GM21723 (cell line): ENCODE measurements at regions not wholly inside any gene's neighbourhood (a gene's known extent, or its start where the extent isn't known, plus 50 kb on each side); places are given as distances from the start of the nearest gene placed in this dataset.
"Not testable (repeated sequence)": the region's sequence is repeated elsewhere in the genome, so short reads cannot be mapped to it uniquely, and the experiment has no call there.

Experiments used
- ATAC-seq: cut with Tn5 transposase; IDR thresholded peaks from one replicate; pipeline ENCODE4 v1.9.1; 2021; ENCODE audit warnings: mild to moderate bottlenecking, moderate library complexity; ENCODE audit not compliant: unreplicated experiment

DNA sequence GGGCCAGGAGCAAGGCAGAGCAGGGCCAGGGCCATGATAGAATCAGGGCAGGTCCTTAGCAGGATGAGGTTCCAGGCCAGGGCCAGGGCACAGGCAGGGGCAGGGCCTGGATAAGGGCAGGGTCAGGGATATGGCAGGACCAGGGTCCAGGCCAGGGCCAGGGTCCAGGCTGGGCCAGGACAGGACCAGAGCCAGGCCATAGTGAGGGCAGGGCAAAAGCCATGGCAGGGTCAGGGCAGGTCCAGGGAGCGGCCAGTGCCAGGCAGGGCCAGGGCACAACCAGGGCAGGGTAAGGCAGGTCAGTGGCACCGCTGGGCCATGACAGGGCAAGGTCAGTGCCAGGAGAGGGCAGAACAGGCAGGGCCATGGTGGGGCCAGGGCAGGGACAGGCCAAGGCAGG is 152.2 kb downstream of the LIPI start:
- ATAC-seq: no peak

DNA sequence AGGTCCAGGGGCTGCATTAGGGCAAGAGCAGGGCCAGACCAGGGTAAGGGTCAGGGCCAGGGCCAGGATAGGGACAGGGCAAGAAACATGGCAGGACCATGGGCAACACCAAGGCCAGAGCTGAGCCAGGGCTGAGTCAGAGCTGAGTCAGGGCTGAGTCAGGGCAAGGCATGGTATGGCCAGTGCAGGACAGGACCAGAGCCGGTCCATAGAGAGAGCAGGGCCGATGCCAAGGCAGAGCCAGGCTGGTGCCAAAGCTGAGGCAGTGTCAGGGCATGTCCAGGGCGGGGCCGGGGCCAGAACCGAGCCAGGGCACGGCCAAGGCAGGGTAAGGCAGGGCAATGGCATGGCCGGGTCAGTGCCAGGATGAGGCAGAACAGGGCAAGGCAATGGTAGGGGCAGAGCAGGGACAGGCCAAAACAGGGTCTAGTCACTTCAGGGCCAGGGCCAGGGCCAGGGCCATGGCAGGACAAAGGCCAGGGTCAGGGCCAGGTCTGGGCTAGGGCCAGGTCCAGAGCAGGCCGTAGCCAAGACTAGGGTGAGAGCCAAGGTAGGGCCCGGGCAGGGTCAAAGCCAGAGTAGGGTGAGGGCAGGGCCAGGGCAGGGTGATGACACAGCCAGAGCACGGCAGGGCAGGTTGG is 152.8 kb downstream of the LIPI start:
- not testable (repeated sequence) for ATAC-seq

DNA sequence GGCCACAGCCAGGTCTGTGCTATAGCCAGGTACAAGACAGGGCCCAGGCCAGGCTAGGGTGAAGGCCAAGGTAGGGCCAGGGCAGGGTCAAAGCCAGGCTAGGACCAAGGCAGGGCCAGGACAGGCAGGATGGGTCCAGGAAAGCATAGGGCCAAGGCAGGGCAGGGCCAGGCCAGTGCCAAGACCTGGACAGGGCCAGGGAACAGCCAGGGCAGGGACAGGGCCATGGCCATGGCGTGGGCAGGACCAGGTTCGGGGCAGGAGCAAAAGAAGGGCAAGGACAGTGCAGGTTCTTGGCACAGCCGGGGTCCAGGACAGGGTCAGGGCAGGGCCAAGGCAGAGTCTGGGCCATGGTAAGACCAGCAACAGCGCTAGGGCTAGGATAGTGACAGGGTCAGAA is 153.4 kb downstream of the LIPI start:
- no peak for ATAC-seq

DNA sequence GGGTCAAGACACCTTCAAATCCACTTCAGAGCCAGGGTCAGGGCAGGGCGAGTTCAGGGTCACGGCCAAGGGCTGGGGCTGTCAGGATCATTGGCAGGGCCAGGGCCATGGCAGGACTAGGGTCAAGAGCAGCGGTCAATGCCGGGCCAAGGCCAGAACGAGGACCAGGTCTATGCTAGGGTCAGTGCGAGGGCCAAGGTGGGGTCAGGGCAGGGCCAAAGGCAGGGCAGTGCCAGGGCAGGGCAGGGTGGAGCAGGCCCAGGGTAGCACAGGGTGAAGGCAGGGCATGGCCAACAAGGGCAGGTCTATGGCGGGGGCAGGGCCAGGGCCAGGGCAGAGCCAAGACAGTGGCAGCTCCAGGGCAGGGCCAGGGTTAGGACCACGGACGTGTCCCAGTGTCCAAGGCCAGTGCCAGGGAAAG is 154.0 kb downstream of the LIPI start:
- no peak for ATAC-seq

DNA sequence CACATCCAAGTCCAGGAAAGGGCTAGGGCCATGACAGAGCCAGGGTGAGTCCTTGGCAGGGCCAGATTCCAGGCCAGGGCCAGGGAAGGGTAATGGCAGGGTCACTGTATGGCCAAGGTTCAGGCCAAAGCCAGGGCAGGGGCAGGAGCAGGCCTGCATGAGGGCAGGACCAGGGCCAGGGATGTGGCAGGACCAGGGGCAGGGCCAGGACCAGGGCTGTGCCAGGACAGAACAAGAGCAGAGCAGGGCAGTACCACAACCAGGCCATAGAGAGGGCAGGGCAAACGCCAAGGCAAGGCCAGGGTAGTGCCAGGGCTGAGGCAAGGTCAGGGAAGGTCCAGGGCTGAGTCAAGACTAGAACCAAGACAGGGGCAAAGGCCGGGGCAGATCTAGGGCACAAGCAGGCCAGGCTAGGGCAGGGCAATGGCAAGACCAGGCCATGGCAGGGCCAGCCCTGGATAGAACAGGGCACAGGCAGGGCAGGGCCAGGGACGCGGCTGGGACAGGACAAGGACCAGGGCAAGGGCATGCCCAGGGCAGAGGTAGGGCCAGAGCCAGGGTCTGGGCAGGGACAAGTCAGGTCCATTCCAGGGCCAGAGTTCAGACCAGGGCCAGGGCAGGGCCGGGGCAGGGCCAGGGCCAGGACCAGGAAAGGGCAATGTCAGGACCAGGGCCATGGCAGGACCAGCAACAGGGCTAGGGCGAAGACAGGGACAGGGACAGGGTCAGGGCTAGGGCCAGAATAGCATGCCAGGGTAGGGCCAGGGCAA is 154.8 kb downstream of the LIPI start:
- not testable (repeated sequence) for ATAC-seq

DNA sequence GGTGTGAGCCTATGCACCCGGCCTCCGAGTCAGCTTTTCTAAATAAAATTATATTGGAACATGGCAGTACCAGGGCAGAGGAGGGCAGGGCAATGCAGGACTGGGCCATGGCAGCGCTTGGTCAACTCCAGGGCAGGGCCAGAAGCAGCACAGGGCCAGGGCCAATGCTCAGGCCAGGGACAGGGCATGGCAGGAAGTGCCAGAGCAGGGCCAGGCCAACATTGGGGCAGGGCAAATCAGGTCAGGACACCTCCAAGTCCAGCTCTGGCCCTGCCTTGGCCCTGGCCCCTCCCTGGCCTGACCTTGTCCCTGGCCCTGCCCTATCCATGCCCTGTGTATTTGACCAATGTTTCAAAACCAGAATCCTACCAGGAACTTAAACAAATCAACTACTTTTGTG is 156.1 kb downstream of the LIPI start:
- no peak for ATAC-seq

DNA sequence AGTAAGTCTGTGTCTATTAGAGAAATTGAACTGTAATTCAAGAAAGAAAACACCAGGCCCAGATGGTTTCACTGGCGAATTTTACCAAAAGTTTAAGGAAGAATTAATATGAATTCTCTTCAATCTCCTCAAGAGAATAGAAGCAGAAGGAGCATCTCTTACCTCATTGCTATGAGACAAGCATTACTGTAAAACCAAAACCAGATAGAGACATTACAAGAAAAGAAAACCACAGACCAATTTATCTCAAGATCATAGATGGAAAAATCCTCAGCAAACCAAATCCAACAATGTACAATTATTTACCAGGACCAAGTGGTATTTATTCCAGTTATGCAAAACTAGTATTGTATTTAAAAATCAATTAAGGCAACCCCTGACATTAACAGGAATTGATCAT is 160.6 kb downstream of the LIPI start:
- ATAC-seq: no peak

DNA sequence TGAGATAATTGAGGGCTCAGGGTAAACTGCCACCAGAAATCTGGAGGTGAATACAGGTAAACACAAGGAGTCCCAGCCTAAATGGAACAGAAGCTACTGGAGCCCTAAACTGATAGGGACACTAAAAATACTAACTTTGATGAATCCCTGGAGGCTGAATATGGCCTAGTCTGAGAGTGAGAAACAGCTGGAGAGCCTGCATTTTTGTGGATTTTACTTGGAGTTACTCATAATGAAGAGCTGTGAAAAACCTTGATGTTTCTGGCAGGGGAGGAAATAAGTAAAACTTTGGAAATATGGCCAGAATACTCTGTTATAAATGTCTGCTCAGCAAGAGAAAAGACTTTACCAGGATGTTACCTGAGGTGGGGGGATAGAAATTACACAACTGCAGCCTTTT is 164.4 kb downstream of the LIPI start:
- no peak for ATAC-seq

DNA sequence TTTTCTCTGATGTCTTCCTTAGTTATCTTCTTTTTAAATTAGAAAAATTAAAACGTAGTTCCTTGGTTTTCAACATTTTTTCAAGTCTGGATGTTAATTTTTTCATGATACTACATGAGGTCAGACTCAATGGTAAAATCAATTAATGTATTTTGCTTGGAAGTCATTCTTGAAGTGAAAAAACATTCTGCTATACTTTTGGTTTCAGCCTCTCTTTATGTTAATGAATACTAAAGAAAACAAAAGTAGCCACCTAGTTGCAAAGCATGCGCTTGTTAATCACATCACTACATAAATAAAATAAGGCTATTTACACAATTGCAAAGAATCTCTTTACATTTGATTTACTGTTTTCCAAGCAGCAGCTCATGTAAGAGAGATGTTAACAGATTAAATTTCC is 170.4 kb downstream of the LIPI start:
- no peak for ATAC-seq

DNA sequence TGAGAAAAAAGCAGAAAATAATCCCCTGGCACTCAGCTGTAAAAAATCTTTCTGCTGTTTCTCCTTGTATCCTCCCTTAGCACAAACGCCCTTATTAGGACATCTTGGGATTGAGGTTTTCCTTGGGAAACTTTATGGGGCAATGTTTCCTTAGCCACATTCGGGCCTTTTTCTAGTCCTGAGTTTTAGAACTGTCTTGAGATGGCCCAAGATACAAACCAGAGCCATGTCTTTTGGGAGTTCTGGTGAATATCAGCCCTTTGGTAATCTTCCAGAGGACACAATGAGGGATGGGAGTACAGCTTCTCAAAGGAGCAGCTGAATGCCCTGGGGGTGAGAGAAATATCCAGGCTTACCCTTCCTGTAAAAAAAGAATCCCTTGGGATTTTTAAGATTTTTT is 182.1 kb downstream of the LIPI start:
- not testable (repeated sequence) for ATAC-seq

DNA sequence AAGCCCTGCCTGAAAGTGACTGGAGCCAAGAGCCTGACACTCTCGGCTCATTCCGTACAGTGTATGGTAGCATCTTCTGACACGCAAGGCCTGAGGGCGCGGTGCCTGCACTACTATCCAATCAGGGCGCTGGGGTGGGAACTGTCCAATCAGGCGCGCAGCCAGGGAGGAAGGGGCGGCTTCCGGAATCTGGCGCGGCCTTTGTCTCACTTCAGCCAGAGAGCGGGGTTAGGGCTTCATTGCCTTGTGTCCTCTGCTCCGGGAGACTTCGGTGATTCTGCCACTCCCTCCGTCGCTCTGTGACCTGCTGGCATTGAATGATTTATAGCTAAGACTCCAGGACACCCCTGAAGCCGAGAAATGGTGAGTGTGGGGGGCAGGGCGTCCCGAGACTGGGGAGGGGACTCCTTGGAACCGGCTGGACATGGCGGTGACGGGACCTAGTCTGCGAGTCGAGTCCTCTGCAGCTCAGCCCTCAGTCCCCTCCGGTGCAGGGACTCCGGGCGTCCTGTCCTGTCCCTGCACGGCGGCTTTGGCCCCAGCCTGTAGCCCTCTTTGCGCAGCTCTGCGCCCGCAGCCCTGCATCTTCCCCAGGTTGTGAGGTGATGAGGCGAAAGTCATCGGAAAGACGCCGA is 183.4 kb downstream of the LIPI start:
- ATAC-seq: peak; percentile 100

DNA sequence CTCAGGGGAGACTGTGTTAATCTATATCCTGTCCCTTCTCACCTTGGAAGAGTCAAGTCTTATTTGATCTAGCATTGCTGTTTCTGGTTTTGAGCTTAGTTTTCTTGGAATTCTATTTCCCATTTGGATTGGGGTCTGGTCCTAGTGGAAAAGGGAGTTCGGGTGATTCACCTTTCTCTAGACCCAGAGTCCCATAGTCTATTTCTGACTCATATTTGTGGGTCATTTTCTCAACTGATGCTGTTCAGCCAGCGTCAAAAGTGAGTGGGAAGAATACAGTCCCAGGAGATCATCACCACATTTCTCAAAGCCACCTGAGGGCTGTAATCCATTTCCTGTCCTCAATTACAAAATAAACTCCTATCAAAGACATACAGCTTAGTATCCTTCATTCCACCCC is 190.6 kb downstream of the LIPI start:
- ATAC-seq: not testable (repeated sequence)

DNA sequence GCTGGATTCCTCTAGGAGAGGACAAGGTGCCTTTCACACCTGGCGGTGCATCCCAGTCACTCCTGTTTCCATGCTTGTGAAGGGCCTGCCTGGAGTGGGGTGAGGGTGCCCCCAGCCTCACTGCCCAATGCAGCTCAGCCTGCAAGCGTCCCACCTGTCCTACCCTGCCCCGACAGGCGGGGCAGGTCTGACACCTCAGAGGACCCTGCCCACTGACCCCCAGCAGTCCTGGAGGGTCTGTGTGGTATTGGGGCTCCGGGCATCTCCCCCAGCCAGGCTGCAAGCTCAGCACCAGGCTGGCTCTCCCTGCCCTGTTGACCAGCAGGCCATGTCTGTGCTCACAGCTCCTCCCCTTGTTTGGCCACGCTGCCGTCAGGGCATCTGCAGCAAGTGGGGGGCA is 194.9 kb downstream of the LIPI start:
- ATAC-seq: not testable (repeated sequence)

DNA sequence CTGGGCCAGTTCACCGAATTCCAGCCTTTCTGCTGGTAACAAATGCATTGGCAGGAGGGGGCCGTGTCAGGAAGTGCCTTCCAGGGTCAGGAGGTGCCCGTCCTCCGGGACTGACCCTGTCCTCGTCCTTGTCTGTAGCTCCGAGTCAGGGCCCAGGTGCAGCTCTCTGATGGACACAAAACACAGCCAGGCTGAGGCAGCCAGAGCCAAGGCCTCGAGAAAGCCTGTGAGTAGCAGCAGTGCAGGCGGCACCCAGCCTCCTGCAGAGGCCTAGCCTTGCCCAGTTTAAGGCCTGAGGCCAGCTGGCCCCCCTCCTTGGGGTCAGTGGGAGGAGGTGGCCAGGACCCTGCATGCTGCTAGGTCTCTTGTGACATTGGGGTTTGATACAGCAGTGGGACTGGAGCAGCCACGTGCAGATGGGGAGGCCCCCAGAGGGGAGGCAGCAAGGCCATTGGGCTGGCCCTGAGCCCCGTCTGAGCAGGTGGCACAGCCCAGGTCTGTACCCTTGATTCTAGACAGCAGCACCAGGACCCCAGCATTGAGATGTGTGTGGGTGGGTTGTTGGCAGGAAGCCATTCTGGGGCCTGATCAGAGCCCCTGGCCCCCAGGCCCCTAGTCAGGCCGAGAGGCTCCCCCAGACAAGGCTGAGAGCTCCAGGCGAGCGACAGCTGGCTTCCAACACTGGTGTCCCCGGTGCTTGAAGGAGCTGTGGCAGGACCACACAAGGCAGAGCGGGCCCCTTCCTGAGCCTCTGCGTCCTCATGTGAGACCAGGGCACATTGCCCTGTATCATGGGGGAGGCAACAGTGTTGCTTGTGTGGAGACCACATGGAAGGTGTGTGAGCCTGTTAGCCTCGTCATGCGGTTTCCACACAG is 196.9 kb downstream of the LIPI start:
- ATAC-seq: not testable (repeated sequence)

DNA sequence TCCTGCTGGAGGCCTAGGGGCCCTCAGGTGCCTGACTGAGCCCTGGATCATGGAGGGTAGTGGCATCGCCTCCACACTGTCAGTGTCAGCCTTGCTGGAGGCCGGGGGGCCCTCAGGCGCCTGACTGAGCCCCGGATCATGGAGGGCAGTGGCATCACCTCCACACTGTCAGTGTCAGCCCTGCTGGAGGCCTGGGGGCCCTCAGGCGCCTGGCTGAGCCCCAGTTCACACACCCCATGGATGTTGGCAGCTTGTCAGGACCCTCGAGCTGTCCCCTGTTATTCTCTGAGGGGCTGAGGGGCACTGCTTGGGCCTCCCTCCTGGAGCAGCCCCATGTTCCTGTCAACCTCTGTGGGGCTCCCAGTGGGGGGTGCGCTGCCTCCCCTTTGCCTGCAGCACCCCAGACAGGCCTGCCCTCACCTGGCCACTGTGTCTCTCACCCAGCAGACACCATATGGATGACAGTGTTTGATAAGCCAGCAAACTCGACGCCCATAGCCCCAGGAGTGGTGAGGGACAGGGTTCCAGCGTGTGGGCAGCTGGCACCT is 197.6 kb downstream of the LIPI start:
- no peak for ATAC-seq

DNA sequence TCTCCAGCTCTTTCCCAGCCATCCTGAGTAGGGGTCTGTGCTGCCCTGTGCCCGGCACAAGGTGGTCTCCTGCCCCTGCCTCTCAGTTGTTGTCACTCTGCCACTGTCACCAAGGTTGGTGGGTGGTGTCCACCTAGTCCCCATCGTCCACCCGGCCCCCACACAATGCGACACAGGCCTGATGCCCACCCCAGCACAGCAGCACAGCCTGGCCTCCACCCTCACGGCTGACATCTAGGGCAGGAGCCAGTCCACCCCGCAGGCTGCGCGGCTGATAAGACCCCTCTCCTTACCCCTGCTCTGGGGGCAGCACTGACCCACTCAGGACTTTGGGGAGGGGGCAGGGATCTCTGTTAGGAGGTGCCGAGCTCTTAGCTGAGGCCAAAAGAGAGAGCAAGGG is 198.3 kb downstream of the LIPI start:
- no peak for ATAC-seq

DNA sequence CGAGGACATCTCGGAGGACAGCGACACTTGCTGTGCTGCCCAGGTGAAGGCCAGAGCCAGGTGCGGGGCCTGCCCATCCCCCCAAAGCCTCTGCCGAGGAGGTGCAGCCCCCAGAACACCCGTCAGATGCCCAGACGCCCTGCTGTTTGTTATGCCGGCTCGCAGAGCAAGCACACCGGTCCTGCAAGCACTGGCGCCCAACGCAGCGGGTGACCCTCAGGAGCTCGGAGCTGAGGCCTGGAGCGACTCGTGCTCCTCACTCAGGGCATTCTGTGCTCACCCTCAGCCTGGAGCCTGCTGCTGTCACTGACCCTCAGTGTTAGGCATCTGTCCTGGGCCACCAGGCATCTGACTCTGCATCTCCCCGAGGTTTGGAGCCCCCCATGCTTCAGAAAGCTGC is 199.0 kb downstream of the LIPI start:
- not testable (repeated sequence) for ATAC-seq

DNA sequence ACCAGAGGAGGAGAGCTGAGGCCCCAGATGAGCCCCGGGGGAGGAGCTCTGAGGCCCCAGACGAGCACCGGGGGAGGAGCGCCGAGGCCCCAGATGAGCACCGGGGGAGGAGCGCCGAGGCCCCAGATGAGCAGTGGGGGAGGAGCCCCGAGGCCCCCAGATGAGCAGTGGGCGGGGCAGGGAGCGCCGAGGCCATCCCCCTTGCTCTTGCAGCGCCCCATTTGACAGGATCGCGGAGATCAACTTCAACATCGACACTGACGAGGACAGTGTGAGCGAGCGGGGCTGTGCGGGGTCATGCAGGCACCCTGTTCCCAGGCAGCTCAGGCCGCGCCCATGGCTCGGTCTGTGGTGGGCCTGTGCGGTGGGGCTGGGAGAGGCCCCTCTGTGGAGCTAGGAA is 199.6 kb downstream of the LIPI start:
- ATAC-seq: not testable (repeated sequence)

DNA sequence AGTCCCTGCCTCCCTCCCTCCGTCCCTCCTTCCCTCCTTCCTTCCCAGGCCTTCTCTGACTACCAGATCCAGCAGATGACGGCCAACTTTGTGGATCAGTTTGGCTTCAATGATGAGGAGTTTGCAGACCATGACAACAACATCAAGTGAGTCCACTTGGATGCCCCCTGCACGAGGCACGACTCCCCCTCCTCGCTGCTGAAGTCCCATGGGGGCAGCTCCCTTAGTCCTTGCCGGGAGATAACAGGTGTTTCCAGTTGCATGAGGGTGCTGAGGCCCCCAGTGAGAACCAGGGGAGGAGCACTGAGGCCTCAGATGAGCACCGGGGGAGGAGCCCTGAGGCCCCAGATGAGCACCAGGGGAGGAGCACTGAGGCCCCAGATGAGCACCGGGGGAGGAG is 200.0 kb downstream of the LIPI start:
- ATAC-seq: no peak

DNA sequence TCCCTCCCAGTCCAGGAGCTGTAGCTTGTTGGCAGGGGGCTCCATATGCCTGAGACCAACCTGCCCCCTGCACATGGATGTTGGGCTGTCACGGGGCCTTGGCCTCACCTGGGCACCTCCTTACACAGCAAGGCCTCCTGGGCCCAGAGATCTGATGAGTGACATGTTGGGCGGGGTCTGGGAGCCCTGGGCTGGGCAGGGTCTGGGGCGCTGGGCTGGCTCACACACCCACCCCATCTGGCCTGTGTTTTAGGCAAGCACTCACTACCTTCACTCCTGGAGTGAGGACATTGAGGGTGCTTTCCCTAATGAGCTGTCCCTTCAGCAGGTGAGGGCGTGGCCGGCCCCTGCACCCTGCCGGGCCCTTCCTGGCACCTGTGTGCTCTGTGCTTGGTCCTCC is 200.8 kb downstream of the LIPI start:
- not testable (repeated sequence) for ATAC-seq
